ENCODE measurements at regions not wholly inside any gene's neighbourhood (a gene's known extent, or its start where the extent isn't known, plus 50 kb on each side); places are given as distances from the start of the nearest gene placed in this dataset.

- TF ChIP-seq PPARA (CRISPR knock-in tag; IDR thresholded peaks at IDR 0.05; ENCODE audit: borderline replicate concordance) = no peak
- no peak for TF ChIP-seq CSRNP3 (CRISPR knock-in tag; IDR thresholded peaks at IDR 0.05)
- TF ChIP-seq ZFP30 (CRISPR knock-in tag; IDR thresholded peaks at IDR 0.05) = no peak
- no peak for TF ChIP-seq TOX (CRISPR knock-in tag; IDR thresholded peaks at IDR 0.05; ENCODE audit: borderline replicate concordance)
- no peak for TF ChIP-seq BACH2 (CRISPR knock-in tag; IDR thresholded peaks at IDR 0.05; ENCODE audit: borderline replicate concordance)
- no peak for TF ChIP-seq CSDC2 (CRISPR knock-in tag; IDR thresholded peaks at IDR 0.05)
- TF ChIP-seq ARNTL (CRISPR knock-in tag; IDR thresholded peaks at IDR 0.05; ENCODE audit: borderline replicate concordance, low read depth) = no peak
- no peak for TF ChIP-seq ZNF565 (CRISPR knock-in tag; conservative IDR thresholded peaks at IDR 0.05; ENCODE audit: low read depth)
- TF ChIP-seq TCF4 (CRISPR knock-in tag; IDR thresholded peaks at IDR 0.05; ENCODE audit: borderline replicate concordance) = no peak
- TF ChIP-seq SNAI2 (CRISPR knock-in tag; IDR thresholded peaks at IDR 0.05) = no peak
- no peak for TF ChIP-seq TSHZ2 (CRISPR knock-in tag; IDR thresholded peaks at IDR 0.05)
- TF ChIP-seq OSR1 (CRISPR knock-in tag; IDR thresholded peaks at IDR 0.05) = no peak
- TF ChIP-seq PATZ1 (CRISPR knock-in tag; IDR thresholded peaks at IDR 0.05; ENCODE audit: borderline replicate concordance) = no peak
- TF ChIP-seq RARB (CRISPR knock-in tag; IDR thresholded peaks at IDR 0.05) = no peak
- TF ChIP-seq ZFP3 (CRISPR knock-in tag; IDR thresholded peaks at IDR 0.05) = no peak
- no peak for TF ChIP-seq CREB5 (CRISPR knock-in tag; IDR thresholded peaks at IDR 0.05; ENCODE audit: low read depth)
- no peak for TF ChIP-seq POU6F1 (CRISPR knock-in tag; IDR thresholded peaks at IDR 0.05; ENCODE audit: borderline replicate concordance, low read depth)
- no peak for TF ChIP-seq ZNF70 (CRISPR knock-in tag; IDR thresholded peaks at IDR 0.05)
- no peak for ATAC-seq
These were observed 109.1 kb upstream of the FSCB start for GRCh38 chr14:44616204-44616603.

- no peak for ATAC-seq
- TF ChIP-seq ZNF565 (CRISPR knock-in tag; conservative IDR thresholded peaks at IDR 0.05; ENCODE audit: low read depth) = no peak
- TF ChIP-seq TSHZ2 (CRISPR knock-in tag; IDR thresholded peaks at IDR 0.05) = no peak
- no peak for TF ChIP-seq BACH2 (CRISPR knock-in tag; IDR thresholded peaks at IDR 0.05; ENCODE audit: borderline replicate concordance)
- no peak for TF ChIP-seq SNAI2 (CRISPR knock-in tag; IDR thresholded peaks at IDR 0.05)
- no peak for TF ChIP-seq ZNF70 (CRISPR knock-in tag; IDR thresholded peaks at IDR 0.05)
- no peak for TF ChIP-seq ESRRG (CRISPR knock-in tag; IDR thresholded peaks at IDR 0.05)
- no peak for TF ChIP-seq RARB (CRISPR knock-in tag; IDR thresholded peaks at IDR 0.05)
These were observed 106.1 kb upstream of the FSCB start for GRCh38 chr14:44613061-44613712.

Data from SK-N-SH treated with all-trans-retinoic acid at 6 μM for 48 hours (cell line).